HG03457 (cell line): ENCODE measurements at regions not wholly inside any gene's neighbourhood (a gene's known extent, or its start where the extent isn't known, plus 50 kb on each side); places are given as distances from the start of the nearest gene placed in this dataset.

Experiments
- ATAC-seq: cut with Tn5 transposase; IDR thresholded peaks from one replicate; pipeline ENCODE4 v1.9.1; 2021; ENCODE audit warnings: moderate number of reproducible peaks; ENCODE audit not compliant: unreplicated experiment

DNA sequence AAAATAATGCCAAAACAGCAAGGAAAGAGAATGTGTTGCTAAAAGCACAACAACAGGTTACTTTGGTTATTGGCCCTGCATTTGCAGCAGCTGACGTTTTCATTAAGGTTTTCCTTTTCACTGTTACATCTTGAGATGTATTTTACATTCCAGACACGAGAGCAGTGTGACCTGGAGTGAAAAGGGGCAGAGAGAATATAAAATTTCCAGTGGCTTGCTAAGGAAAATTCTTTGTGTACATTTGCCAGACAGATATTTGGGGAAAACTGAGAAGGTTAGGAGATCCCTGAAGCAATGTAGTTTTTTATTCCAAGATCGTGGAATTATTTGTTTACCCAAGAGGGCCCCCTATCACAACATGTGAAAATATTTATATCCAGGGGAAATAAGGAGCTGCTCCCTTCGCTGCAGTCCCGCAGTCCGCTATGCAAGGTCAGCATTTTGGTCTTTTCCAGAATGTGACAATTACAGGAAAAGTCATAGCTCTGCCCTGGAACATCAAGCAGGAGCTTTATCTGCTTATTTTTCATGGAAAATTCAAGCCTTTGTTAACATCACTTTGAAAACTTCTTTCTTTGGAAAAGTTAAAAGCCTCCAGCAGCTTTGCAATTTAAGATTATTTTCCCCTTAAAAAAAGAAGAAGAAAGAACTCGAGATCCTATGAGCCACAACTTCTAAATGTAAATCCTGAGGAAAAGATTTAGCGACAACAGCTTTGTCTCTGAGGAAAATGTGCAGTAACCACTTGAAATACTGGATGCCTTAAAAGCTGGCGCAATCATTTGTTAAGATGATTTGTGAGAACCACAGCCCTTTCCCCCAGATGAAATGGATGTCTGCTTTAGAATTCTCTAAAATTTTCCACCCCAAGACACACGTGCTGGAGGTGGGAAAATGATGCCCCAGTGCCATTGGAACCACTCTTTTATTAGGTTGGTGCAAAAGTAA is 256.4 kb upstream of the TPM1 start:
- no peak for ATAC-seq

DNA sequence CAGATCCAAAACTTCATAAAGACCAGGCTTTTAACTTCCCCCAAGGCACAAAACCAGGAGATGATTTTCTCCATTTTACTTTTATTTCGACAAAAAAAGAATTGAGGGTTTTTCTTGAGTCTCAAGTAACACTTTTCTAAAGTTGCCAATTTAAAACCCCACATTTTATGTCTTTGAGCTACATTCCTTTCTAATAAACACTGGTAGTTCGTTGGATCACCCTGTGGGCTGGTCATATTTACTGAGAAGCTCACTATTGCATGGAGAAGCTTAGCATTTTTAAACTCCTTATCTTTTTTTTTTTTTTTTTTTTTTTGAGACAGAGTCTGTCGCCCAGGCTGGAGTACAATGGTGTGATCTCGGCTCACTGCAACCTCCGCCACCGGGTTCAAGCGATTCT is 255.1 kb upstream of the TPM1 start:
- no peak for ATAC-seq

DNA sequence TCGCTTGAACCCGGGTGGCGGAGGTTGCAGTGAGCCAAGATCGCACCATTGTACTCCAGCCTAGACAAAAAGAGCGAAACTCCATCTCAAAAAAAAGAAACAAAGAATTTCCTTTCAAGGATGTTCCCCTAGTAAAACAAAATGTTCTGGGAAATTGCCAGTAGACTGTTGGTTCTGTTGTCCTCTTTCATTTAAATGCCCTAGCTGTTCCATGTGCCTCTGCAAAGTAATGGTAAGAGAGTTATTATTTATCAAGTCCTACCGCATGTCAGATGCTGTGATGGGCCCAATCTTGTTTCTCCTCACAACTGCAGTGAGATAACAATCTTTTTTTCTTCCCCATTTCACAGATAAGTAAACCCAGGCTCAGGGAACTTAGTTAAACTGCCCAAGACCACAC is 254.3 kb upstream of the TPM1 start:
- no peak for ATAC-seq

GRCh38 chr15:62790546-62790945 is 252.0 kb upstream of the TPM1 start:
- ATAC-seq = no peak

GRCh38 chr15:62791694-62792093 is 250.9 kb upstream of the TPM1 start:
- ATAC-seq = no peak

DNA sequence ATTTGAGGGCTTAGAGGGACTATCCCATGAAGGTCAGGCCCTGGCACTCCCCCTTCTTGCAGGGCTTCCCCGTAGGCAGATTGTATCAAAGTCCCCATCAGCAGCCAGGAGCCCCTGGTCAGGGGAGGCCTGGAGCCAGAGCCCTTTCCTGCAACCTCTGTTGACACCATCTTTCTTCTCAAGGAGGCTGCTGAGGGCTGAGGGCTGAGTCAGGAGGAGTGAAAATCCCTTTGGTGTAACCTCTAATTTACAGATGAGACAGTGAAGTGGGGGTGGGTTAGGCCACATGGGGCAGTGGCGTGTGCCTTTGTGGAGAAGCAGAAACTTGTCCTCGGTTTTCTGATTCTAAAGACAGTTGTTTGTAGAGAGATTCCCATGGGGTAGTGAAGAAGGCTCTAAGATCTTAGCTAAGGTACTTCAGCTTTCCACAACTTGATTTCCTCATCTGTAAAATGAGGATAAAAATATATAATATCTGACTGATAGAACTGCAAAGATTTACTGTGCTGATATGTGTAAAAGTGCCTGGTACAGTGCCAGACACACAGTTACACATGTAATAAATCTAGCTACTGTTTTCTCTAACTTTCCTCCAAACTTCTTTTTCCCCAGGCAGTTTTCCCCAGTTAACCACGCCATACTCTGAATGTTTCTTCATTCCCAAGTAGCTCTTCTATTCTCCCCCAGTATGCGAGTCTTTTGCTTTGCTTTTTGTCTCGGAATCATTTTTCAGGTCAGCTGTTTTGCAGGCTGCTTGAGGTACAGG is 249.4 kb upstream of the TPM1 start:
- no peak for ATAC-seq

DNA sequence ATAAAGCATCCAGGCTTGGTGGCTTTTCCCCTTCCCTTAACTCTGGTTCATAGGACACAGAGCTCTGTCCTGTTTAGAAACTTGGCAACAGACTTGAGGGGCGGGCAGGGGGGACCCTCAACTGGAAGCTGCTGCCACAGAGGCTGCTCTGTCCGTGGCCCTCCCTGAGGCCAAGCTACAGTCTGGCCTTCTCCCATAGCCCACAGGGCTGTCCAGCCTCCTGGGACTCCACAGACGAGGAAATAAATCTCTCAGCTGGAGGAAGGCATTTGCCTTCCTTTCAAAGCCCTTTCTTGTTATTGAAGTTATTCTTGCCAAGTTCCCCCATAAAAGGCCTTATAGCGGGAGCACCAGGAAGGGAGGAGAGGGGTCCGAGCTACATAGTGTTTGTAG is 248.8 kb upstream of the TPM1 start:
- ATAC-seq = no peak

DNA sequence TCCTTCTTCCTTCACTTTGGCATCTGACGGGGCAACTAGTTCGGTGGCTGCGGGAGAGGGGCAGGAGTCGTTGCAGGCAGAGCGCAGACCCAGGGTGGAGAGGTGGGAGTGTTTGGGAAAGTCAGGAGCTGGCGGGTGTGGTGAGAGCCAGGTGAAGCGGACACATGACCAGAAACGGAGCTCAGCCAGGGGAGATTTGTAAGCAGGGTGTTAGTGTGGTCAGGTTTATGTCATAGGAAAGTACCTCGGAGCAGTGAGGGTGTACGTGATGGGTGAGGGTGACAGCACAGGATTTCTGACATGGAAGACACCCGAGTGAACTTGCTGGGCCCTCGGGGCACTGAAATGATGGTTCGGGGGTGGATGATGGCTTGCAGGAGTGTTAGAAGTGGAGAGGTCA is 247.4 kb upstream of the TPM1 start:
- no peak for ATAC-seq

- no peak for ATAC-seq
Measured at GRCh38 chr15:62795700-62796695, 246.5 kb upstream of the TPM1 start.

DNA sequence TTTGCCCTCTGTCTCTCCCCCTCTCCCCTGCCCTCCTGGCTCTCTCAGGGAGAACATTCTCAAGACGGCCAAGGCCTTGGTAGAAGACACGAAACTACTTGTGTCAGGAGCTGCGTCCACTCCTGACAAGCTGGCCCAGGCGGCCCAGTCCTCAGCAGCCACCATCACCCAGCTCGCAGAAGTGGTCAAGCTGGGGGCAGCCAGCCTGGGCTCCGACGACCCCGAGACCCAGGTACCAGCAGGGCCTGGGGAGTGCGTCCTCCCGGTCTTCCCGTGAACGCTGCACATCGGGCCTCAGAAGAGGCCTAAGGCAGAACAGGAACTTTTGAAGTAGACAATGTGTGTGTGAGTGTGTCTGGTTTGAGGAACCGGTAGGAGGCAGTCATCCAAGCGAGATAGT is 245.4 kb upstream of the TPM1 start:
- ATAC-seq = no peak

GRCh38 chr15:62798536-62798935 is 244.0 kb upstream of the TPM1 start:
- ATAC-seq = no peak

DNA sequence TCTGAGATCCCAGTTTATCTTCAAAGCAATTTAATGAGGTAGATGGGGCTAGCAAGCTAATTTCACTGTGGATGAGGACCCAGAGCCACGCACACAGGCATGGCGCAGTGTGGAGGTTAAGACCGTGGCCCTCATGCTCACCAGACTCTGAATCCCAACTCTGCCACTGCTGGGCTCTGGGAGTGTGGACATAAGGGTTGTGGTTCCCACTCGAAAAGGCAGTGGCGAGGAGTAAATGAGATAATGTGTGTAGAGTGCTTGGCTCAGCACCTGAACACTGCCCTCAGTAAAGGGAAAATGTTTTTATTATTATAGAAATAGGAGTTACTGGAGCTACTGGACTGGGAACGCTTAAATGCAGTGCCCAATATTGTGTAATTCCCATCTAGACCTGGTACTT is 243.5 kb upstream of the TPM1 start:
- ATAC-seq = no peak

DNA sequence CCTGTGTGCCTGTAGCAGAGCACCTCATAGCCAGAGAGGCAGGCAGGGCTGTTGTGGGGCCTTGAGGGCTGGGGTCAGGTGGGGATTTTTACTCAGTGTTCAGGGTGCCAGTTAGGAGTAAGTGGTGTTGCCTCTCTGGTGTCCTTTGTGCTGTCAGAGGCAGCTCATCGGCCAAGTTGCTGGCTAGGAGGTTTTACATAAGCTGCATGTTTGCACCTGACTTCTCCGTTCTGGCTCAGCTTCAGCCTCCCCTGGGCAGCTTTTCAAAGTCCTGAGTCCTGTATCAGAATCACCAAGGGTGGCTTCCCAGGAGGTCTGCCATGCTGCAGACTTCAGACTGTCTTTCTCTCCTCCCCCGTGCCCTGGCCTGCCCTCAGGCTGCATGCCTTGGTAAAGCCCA is 242.6 kb upstream of the TPM1 start:
- ATAC-seq = no peak

GRCh38 chr15:62802612-62803011 is 239.9 kb upstream of the TPM1 start:
- ATAC-seq = no peak

- no peak for ATAC-seq
Measured at GRCh38 chr15:62803856-62804400, 238.6 kb upstream of the TPM1 start.

- no peak for ATAC-seq
Measured at GRCh38 chr15:62805502-62805901, 237.0 kb upstream of the TPM1 start.

DNA sequence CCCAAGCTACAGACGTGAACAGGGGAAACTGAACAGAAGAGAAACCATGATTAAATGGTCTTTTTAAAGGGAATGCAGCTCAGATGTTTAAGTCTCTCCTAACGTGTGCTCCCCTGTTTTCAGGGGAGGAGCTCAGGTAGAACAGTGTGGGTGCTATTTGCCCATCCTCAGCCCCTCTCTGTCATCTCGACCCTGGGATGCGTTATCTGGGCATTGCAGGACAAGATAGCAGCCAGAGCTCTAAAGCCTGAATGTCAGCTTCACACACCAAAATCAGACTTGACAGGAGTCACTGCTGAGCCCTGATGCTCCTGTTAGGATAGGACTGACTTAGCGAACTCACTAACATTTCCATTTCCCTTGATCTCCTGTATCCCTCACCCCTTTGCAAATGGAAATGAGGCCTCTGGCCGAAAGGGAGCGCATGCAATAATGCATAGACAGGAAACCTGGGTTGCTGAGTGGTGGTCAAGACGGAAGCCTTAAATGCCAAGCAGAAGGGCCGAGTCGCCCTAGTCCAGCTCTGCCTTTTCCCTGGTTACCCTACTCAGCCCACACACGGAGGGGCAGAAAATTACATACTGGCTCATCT is 234.9 kb upstream of the TPM1 start:
- ATAC-seq = no peak

DNA sequence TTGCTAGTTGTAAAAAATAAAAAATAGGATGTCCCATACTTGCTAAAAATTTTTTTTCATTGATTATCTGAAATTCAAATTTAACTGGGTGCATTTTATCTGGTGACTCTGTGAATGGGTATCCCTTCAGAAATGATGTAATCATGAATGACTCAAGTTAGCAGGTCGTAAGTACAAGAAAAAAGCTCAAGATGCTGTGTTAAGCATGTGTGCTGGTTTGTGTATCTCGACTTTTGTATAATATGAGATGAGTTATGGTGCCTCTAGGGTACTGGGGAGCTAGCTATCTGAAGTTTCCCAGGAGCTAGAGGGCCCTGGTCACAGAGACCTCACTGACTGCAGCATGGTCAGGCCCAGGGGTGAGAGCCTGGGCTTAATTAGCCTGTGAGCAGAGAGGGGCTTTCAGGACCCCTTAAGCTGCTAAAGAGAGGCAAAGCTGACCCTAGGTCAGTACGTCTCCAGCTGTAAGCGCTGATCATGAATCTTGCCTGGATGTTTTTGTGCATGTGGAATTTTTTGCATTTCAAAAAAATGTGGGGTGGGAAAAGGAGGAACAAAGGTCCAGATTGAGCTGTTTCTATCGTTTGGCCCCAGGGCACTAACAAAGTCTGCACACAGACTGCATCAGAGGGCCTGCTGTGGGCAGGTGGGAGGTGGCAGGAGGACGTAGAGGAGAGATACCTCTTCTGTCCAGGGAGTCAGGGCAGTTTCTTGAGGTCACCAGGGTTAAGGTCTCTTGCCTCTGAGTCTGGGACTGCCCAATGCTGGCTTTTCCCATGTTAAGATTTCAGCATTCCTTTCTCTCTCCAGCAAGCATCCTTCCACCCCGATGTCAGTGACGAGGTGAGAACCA is 233.2 kb upstream of the TPM1 start:
- no peak for ATAC-seq

DNA sequence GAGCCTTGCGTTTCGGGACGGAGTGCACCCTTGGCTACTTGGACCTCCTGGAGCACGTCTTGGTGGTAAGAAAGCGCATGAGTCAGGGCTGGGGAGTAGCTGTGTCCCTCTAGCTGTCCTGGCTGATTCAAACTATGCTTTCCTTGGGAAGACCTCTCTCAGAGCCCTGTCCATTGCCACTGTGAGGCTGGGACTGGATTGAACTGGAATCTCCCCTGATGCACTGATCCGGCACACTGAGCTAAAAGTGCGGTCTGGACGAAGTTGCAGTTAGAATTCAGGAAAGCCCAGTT is 232.6 kb upstream of the TPM1 start:
- ATAC-seq = no peak

DNA sequence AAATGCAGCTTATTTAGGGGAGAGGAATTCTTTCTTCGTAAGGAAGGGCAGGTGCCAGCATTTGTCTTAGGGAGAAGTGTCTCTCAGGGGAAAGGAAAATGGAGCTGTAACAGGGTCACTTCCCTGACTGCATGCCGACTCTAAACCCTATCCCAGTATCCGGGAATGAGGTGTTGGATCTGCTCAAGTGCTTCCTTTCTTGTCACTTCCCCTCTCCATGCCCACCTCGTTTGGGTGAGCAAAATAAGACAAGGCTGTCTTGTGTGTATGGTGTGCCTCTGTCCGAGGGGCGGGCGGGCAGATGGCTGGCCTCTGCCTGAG is 230.1 kb upstream of the TPM1 start:
- ATAC-seq = no peak
